Epithelial cell of proximal tubule (primary cell): ENCODE measurements at regions not wholly inside any gene's neighbourhood (a gene's known extent, or its start where the extent isn't known, plus 50 kb on each side); places are given as distances from the start of the nearest gene placed in this dataset.
"Not testable (repeated sequence)": the region's sequence is repeated elsewhere in the genome, so short reads cannot be mapped to it uniquely, and the experiment has no call there.

Experiments used
- DNase-seq: peaks from one replicate; pipeline ENCODE4 v3.0.0-alpha.2; 2011; ENCODE audit warnings: low read depth
- H3K4me3 ChIP-seq: 2 replicates; pipeline ENCODE4 v1.5.1; 2011; ENCODE audit warnings: low read depth, mild to moderate bottlenecking, low read length
- TF ChIP-seq, protein P1 (sequence below): conservative IDR thresholded peaks from 2 replicates; pipeline ENCODE4 v1.5.1; 2012; ENCODE audit warnings: low read depth, mild to moderate bottlenecking, low read length

DNA sequence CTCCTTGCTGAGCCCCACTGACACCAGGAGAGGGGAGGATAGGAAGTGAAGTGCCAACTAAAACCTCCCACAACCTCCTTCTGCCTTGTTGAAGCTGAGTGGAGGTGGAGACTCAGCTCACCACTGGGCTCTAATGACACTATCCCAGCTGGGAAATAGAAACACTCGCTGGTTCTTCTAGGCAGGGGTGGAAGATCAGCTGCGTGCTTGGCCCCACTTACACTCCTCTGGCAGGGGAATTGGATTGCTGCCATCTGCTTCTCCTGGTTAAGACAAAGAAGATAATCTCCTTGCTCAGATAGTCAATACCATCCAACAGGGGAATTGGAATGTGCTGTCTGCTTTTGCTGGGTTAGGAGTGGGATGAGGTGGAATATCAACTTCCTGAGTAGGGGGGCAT lies 392.5 kb downstream of the ZNF674 start:
- no peak overlapping the region for H3K4me3 ChIP-seq
- DNase-seq = no peak
- TF ChIP-seq, protein P1, sequence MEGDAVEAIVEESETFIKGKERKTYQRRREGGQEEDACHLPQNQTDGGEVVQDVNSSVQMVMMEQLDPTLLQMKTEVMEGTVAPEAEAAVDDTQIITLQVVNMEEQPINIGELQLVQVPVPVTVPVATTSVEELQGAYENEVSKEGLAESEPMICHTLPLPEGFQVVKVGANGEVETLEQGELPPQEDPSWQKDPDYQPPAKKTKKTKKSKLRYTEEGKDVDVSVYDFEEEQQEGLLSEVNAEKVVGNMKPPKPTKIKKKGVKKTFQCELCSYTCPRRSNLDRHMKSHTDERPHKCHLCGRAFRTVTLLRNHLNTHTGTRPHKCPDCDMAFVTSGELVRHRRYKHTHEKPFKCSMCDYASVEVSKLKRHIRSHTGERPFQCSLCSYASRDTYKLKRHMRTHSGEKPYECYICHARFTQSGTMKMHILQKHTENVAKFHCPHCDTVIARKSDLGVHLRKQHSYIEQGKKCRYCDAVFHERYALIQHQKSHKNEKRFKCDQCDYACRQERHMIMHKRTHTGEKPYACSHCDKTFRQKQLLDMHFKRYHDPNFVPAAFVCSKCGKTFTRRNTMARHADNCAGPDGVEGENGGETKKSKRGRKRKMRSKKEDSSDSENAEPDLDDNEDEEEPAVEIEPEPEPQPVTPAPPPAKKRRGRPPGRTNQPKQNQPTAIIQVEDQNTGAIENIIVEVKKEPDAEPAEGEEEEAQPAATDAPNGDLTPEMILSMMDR = no peak

DNA sequence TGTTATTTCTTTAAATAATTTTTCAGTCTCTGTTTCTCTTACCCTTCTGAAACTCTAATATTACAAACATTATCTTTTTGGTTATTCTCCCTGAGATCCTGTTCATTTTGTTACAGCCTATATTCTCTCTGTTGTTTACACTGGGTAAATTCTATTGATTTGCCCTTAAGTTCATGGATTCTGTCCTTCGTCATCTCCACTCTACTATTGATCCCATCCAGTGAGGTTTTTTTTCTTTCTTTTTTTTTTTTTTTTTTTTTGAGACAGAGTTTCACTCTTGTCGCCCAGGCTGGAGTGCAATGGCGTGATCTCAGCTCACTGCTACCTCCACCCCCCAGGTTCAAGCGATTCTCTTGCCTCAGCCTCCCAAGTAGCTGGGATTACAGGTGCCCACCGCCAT lies 393.9 kb downstream of the ZNF674 start:
- not testable (repeated sequence) for DNase-seq, H3K4me3 ChIP-seq

DNA sequence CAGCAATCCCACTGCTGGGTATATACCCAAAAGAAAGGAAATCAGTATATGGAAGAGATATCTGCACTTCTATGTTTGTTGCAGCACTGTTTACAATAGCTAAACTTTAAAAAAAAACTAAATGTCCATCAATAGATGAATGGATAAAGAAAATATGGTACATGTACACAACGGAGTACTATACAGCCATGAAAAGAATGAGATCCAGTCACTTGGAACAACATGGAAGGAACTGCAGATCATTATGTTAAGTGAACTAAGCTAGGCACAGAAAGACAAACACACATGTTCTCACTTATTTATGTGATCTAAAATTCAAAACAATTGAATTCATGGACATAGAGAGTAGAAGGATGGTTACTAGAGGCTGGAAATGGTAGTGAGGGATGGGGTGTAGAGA lies 400.7 kb downstream of the ZNF674 start:
- no peak for DNase-seq
- TF ChIP-seq, protein P1 = no peak
- H3K4me3 ChIP-seq = no peak overlapping the region

DNA sequence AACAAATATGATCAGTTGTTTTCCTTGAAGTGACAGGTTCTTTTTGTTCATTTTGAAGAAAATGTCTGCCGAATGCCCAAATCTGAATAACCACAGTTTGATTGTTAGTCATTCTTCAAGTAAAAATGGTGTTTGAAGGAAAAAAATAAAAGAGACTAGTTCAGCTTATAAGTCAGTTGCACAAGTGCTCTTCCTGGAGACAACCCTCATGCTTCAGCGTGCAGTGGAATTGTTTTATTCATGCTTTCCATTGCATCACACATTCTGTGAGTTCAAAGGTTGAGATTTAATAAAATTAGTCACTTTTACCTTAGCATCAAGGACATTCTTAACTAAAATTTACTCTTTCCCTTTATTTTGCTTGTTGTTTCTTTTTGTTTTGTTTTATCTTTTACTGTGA lies 404.9 kb downstream of the ZNF674 start:
- DNase-seq = peak; percentile 41
- TF ChIP-seq, protein P1 = no peak
- no peak overlapping the region for H3K4me3 ChIP-seq

DNA sequence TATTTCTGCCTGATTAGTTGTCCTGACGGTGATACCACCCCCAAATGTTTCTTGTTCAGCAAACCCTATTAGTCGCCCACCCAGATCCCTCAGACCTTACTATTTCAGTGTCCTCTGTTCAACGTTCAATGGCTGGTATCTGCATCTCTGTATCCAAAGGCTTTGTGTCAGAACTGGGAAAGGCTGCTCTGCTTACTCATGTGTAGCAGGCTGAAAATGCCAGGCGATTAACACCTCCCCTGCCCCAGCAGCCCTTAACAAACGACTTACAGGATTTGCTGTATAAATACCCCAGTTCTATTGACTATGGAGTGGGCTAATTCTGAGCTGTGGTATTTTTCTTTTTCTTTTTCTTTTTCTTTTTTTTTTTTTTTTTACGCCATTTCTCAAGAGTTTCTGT lies 415.0 kb downstream of the ZNF674 start:
- no peak overlapping the region for H3K4me3 ChIP-seq
- TF ChIP-seq, protein P1 = no peak
- no peak for DNase-seq

DNA sequence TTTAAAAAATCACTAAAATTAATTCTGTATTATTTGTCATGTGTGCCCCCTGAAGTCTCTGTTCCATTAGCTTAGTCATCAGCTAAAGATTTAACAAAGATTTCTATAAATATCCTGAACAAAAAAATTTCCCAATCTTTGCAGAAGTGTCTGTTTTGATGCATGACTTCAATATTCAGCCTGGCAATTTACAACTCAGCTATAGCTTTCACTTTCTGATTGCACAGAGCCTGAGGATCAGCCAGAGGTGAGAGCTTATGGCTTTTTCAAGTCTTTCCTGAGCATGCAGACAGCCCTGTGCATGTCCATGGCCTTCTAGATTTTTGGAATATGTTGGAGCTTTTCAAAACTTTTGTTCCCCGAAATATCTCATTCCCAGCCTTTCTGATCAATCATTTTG lies 420.1 kb downstream of the ZNF674 start:
- TF ChIP-seq, protein P1 = no peak
- no peak overlapping the region for H3K4me3 ChIP-seq
- DNase-seq = no peak

DNA sequence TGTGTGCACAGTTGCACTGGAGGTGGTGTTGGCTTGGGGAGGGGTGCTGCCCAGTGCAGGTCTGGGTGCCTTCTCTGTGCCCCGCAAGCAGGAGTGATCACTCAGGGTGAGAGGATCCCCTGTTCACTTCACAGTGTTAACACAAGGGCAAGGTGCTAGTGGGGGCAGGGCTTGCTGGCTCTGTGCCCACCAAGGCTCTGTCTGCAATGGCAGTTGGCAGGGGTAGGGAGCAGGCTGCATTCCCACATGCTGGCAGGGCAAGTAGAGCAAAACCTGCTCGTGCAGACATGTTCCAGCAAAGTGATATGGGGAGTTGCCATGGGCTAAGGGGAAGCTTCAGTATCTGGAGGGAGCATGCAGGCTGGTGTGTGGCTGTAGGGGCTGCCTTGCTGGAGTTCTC lies 428.0 kb downstream of the ZNF674 start:
- TF ChIP-seq, protein P1 = no peak
- DNase-seq = no peak
- H3K4me3 ChIP-seq = no peak overlapping the region

DNA sequence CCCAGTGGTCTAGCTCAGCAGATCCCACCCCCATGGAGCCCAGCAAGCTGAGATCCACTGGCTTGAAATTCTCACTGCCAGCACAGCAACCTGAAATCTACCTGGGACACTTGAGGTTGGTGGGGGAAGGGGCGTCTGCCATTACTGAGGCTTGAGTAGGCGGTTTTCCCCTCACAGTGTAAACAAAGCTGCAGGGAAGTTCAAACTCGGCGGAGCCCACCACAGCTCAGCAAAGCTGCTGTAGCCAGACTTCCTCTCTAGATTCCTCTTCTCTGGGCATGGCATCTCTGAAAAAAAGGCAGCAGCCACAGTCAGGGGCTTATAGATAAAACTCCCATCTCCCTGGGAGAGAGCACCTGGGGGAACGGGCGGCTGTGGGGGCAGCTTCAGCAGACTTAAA lies 457.9 kb downstream of the ZNF674 start:
- not testable (repeated sequence) for H3K4me3 ChIP-seq, DNase-seq

DNA sequence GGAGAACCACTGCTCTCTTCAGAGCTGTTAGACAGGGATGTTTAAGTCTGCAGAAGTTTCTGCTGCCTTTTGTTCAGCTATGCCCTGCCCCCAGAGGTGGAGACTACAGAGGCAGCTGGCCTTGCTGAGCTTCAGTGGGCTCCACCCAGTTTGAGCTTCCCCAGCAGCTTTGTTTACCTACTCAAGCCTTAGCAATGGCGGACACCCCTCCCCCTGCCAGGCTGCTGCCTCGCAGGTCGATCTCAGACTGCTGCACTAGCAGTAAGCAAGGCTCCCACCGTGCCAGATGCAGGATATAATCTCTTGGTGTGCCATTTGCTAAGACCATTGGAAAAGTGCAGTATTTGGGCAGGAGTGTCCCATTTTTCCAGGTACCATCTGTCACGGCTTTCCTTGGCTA lies 465.1 kb downstream of the ZNF674 start:
- not testable (repeated sequence) for DNase-seq, H3K4me3 ChIP-seq
